Upper lobe of left lung (tissue), 4 donors: ENCODE measurements at regions not wholly inside any gene's neighbourhood (a gene's known extent, or its start where the extent isn't known, plus 50 kb on each side); places are given as distances from the start of the nearest gene placed in this dataset.

ENCODE experiments used
- EP300 ChIP-seq, 4 donors: sonication (generic); formaldehyde crosslinking; IDR thresholded peaks; one replicate each; pipeline ENCODE4 v1.5.1; 2017; ENCODE audit warnings: antibody characterized with exemption in 4 of 4, control low read depth in 2 of 4
- POLR2A ChIP-seq, 4 donors: fragments of 450-650 bp; IDR thresholded peaks; one replicate each; pipeline ENCODE4 v1.5.1; 2016 to 2017; ENCODE audit warnings: antibody characterized with exemption in 4 of 4, mild to moderate bottlenecking in 2 of 4
- POLR2AphosphoS5 ChIP-seq, 2 donors: sonication (generic); formaldehyde crosslinking; IDR thresholded peaks; one replicate each; pipeline ENCODE4 v1.5.1; 2017; ENCODE audit warnings: antibody characterized with exemption in 2 of 2
- TF ChIP-seq, protein P1 (sequence below), 6 experiments: fragments of 450-650 bp in 4 of 6; fragments of 200-600 bp in 2 of 6; sonication (generic) in 2 of 6; IDR thresholded peaks; one replicate each; pipeline ENCODE4 v1.5.1; 2016 to 2019; ENCODE audit warnings: antibody characterized with exemption in 6 of 6

DNA sequence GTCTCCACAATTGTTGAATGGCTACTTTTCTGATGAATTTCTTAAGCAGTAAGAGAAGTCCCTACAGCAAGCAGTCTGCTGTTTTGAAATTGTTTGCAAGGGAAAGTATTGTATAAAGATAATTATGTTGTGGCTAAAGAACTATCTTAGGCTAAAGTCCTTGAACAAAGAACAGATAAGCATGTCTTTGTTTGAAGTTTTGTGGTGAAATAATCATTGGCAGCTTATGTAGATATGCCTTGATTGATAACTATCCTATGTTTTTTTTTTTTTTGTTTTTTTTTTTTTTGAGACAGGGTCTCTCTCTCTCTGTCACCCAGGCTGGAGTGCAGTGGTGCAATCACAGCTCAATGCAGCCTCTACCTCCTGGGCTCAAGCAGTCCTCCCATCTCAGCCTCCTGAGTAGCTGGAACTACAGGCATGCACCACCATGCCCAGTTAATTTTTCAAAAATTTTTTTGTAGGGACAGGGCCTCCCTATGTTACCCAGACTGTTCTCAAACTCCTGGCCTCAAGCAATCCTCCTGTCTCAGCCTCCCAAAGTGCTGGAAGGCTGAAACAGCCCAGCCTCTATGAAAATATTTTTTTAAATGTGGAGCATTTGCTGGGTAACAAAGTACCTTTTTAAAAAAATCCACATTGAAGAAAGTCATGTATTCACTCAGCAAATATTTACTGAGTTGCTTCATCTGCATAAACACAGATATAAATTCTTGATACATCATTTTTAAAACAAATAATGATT is 80.8 kb downstream of the LLPH start:
- TF ChIP-seq, protein P1, sequence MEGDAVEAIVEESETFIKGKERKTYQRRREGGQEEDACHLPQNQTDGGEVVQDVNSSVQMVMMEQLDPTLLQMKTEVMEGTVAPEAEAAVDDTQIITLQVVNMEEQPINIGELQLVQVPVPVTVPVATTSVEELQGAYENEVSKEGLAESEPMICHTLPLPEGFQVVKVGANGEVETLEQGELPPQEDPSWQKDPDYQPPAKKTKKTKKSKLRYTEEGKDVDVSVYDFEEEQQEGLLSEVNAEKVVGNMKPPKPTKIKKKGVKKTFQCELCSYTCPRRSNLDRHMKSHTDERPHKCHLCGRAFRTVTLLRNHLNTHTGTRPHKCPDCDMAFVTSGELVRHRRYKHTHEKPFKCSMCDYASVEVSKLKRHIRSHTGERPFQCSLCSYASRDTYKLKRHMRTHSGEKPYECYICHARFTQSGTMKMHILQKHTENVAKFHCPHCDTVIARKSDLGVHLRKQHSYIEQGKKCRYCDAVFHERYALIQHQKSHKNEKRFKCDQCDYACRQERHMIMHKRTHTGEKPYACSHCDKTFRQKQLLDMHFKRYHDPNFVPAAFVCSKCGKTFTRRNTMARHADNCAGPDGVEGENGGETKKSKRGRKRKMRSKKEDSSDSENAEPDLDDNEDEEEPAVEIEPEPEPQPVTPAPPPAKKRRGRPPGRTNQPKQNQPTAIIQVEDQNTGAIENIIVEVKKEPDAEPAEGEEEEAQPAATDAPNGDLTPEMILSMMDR (IDR thresholded peaks at IDR 0.05), result no peak
- TF ChIP-seq POLR2A (IDR thresholded peaks at IDR 0.05) (no peak), EP300 (IDR thresholded peaks at IDR 0.05) (no peak), POLR2AphosphoS5 (IDR thresholded peaks at IDR 0.05) (no peak)
